22Rv1 (cell line): ENCODE measurements at regions not wholly inside any gene's neighbourhood (a gene's known extent, or its start where the extent isn't known, plus 50 kb on each side); places are given as distances from the start of the nearest gene placed in this dataset.

ENCODE experiments used
- H3K27ac ChIP-seq: fragments of 450-650 bp; 2 replicates; pipeline ENCODE4 v1.5.1; 2017
- CTCF ChIP-seq: fragments of 450-650 bp; IDR thresholded peaks from 2 replicates; pipeline ENCODE4 v1.5.1; 2017; ENCODE audit warnings: mild to moderate bottlenecking
- ZFX ChIP-seq: fragments of 450-650 bp; IDR thresholded peaks from 2 replicates; pipeline ENCODE4 v1.6.1; 2017; ENCODE audit warnings: antibody characterized with exemption, borderline replicate concordance

GRCh38 chr12:88645816-88646215, 65.5 kb upstream of the KITLG start:
- no peak for TF ChIP-seq ZFX
- no peak overlapping the region for H3K27ac ChIP-seq

GRCh38 chr12:88644946-88645702, 64.9 kb upstream of the KITLG start:
- no peak overlapping the region for H3K27ac ChIP-seq
- TF ChIP-seq CTCF, result no peak
- TF ChIP-seq ZFX, result no peak

GRCh38 chr12:88643685-88644084, 63.4 kb upstream of the KITLG start:
- no peak overlapping the region for H3K27ac ChIP-seq
- TF ChIP-seq CTCF (no peak), ZFX (no peak)

- no peak for TF ChIP-seq ZFX
- TF ChIP-seq CTCF, result no peak
- H3K27ac ChIP-seq, result no peak overlapping the region
These were observed 62.6 kb upstream of the KITLG start for GRCh38 chr12:88642675-88643431.

- no peak for TF ChIP-seq CTCF
- no peak for TF ChIP-seq ZFX
- H3K27ac ChIP-seq, result no peak overlapping the region
These were observed 58.9 kb upstream of the KITLG start for GRCh38 chr12:88638966-88639760.

GRCh38 chr12:88638388-88638787, 58.1 kb upstream of the KITLG start:
- TF ChIP-seq ZFX, result no peak
- TF ChIP-seq CTCF, result no peak
- no peak overlapping the region for H3K27ac ChIP-seq

- H3K27ac ChIP-seq, result no peak overlapping the region
- TF ChIP-seq ZFX, result no peak
These were observed 53.7 kb upstream of the KITLG start for GRCh38 chr12:88634008-88634407.

- peak; percentile 55 for TF ChIP-seq CTCF
- TF ChIP-seq ZFX, result no peak
- H3K27ac ChIP-seq, result no peak overlapping the region
These were observed 53.0 kb upstream of the KITLG start for GRCh38 chr12:88633312-88633711.
